GM12878 (cell line): ENCODE measurements at regions not wholly inside any gene's neighbourhood (a gene's known extent, or its start where the extent isn't known, plus 50 kb on each side); places are given as distances from the start of the nearest gene placed in this dataset.

ENCODE experiments used
- ATF3 ChIP-seq: IDR thresholded peaks from 2 replicates; pipeline ENCODE4 v1.6.1; 2011; ENCODE audit warnings: low read depth, mild to moderate bottlenecking, low read length, moderate library complexity, borderline replicate concordance; ENCODE audit errors: extremely low read depth
- CEBPB ChIP-seq, 2 experiments: fragments of 150-350 bp in 1 of 2; IDR thresholded peaks; 2 replicates each; pipeline ENCODE4 v1.6.1; 2012 to 2014; ENCODE audit warnings: low read depth in 2 of 2, low read length in 2 of 2, borderline replicate concordance in 1 of 2, inconsistent platforms in 1 of 2
- HCFC1 ChIP-seq: fragments of 150-350 bp; IDR thresholded peaks from 2 replicates; pipeline ENCODE4 v1.6.1; 2014; ENCODE audit warnings: low read length
- HDAC6 ChIP-seq: fragments of 200-600 bp; sonication (generic); IDR thresholded peaks from one replicate; pipeline ENCODE4 v1.8.0; 2017; ENCODE audit warnings: antibody characterized with exemption; ENCODE audit not compliant: unreplicated experiment
- KDM1A ChIP-seq: fragments of 200-600 bp; sonication (generic); IDR thresholded peaks from 2 replicates; pipeline ENCODE4 v1.6.1; 2016; ENCODE audit warnings: borderline replicate concordance
- MYC ChIP-seq: IDR thresholded peaks from 2 replicates; pipeline ENCODE4 v1.6.1; 2011; ENCODE audit warnings: mild to moderate bottlenecking, low read length, moderate library complexity, inconsistent platforms; ENCODE audit not compliant: insufficient read depth, insufficient replicate concordance, insufficient read length, severe bottlenecking
- NFIC ChIP-seq: IDR thresholded peaks from 2 replicates; pipeline ENCODE4 v1.6.1; 2012; ENCODE audit warnings: low read depth, mild to moderate bottlenecking, inconsistent platforms, low read length, moderate library complexity
- POLR2A ChIP-seq: IDR thresholded peaks from 2 replicates; pipeline ENCODE4 v1.6.1; 2011; ENCODE audit warnings: low read depth, mild to moderate bottlenecking, low read length
- POLR2AphosphoS5 ChIP-seq: IDR thresholded peaks from 2 replicates; pipeline ENCODE4 v1.6.1; 2011; ENCODE audit warnings: mild to moderate bottlenecking, low read length, inconsistent platforms
- REST ChIP-seq: IDR thresholded peaks from 2 replicates; pipeline ENCODE4 v1.6.1; 2012; ENCODE audit warnings: mild to moderate bottlenecking, low read depth, low read length
- SP1 ChIP-seq: IDR thresholded peaks from one replicate; pipeline ENCODE4 v1.6.1; 2011; ENCODE audit warnings: low read depth, low read length
- USF1 ChIP-seq: IDR thresholded peaks from 2 replicates; pipeline ENCODE4 v1.6.1; 2011; ENCODE audit warnings: borderline replicate concordance, low read depth, mild to moderate bottlenecking, moderate library complexity, mixed read lengths, low read length; ENCODE audit not compliant: insufficient read depth; ENCODE audit errors: extremely low read length
- ZNF274 ChIP-seq: IDR thresholded peaks from one replicate; pipeline ENCODE4 v1.8.0; 2011; ENCODE audit not compliant: insufficient read length, insufficient read depth
- TF ChIP-seq, protein P1 (sequence below), 3 experiments: IDR thresholded peaks in 2 of 3; conservative IDR thresholded peaks in 1 of 3; 2 replicates each; pipeline ENCODE4 v1.5.1; 2011; ENCODE audit warnings: low read depth in 3 of 3, low read length in 3 of 3, mild to moderate bottlenecking in 3 of 3, control low read depth in 2 of 3, moderate library complexity in 2 of 3, inconsistent platforms in 1 of 3, mixed read lengths in 1 of 3; ENCODE audit not compliant: control insufficient read depth in 2 of 3, insufficient read depth in 1 of 3; ENCODE audit errors: extremely low read depth in 1 of 3

DNA sequence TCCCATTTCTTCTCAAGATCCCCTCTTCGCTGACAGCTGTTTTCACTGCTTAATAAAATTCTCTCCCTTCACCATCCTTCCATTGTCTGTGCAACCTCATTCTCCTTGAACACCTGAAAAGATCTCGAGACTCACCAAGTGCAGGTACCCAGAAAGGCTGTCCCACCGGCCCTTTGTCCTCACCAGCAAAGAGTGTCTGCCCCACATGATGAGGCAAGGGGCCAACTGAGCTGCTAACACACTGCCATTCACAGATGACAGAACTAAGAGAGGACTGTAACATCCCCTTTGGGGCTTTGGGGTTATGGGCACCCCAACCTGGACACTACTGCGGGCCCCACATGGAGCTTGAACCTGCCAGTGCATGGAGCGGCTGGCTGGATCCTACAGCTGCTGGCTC lies 771.4 kb upstream of the MIR17HG start:
- TF ChIP-seq SP1 (no peak), POLR2A (no peak), ATF3 (no peak), NFIC (no peak), CEBPB (IDR thresholded peaks at IDR 0.05; ENCODE audit: borderline replicate concordance in 1 of 2, low read depth in 2 of 2, low read length in 2 of 2) (no peak), MYC (no peak), ZNF274 (no peak), REST (no peak), KDM1A (no peak), HDAC6 (no peak), USF1 (no peak), HCFC1 (no peak), POLR2AphosphoS5 (no peak)
- TF ChIP-seq, protein P1, sequence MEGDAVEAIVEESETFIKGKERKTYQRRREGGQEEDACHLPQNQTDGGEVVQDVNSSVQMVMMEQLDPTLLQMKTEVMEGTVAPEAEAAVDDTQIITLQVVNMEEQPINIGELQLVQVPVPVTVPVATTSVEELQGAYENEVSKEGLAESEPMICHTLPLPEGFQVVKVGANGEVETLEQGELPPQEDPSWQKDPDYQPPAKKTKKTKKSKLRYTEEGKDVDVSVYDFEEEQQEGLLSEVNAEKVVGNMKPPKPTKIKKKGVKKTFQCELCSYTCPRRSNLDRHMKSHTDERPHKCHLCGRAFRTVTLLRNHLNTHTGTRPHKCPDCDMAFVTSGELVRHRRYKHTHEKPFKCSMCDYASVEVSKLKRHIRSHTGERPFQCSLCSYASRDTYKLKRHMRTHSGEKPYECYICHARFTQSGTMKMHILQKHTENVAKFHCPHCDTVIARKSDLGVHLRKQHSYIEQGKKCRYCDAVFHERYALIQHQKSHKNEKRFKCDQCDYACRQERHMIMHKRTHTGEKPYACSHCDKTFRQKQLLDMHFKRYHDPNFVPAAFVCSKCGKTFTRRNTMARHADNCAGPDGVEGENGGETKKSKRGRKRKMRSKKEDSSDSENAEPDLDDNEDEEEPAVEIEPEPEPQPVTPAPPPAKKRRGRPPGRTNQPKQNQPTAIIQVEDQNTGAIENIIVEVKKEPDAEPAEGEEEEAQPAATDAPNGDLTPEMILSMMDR (IDR thresholded peaks at IDR 0.05 in 2 of 3, conservative IDR thresholded peaks at IDR 0.05 in 1 of 3; ENCODE audit: control insufficient read depth in 2 of 3, extremely low read depth in 1 of 3, insufficient read depth in 1 of 3, low read depth in 3 of 3, low read length in 3 of 3): no peak
